ENCODE measurements at regions not wholly inside any gene's neighbourhood (a gene's known extent, or its start where the extent isn't known, plus 50 kb on each side); places are given as distances from the start of the nearest gene placed in this dataset.
A peak's percentile ranks its signal among the peaks of the same experiment; 100 is the strongest.

- Histone ChIP-seq H3K36me3 (no peaks in the 10 kb centered on the region), H3K27me3 (no peaks in the 10 kb centered on the region), H3K27ac (no peak overlapping the region), H3K4me3 (no peak overlapping the region), H3K9me3 (no peaks in the 10 kb centered on the region), H3K4me1 (no peaks in the 10 kb centered on the region)
- no peak for TF ChIP-seq CTCF (IDR thresholded peaks at IDR 0.05)
- no peak for TF ChIP-seq POLR2A (IDR thresholded peaks at IDR 0.05)
- no peak for DNase-seq
Observed at GRCh38 chr12:127885954-127886750, 380.8 kb upstream of the TMEM132C start.

- Histone ChIP-seq H3K4me1 (no peaks in the 10 kb centered on the region), H3K36me3 (no peaks in the 10 kb centered on the region), H3K4me3 (no peak overlapping the region), H3K27ac (no peak overlapping the region), H3K27me3 (no peaks in the 10 kb centered on the region), H3K9me3 (no peaks in the 10 kb centered on the region)
- no peak for DNase-seq
- TF ChIP-seq CTCF (IDR thresholded peaks at IDR 0.05) (no peak), POLR2A (IDR thresholded peaks at IDR 0.05) (no peak)
Observed at GRCh38 chr12:127886827-127887226, 380.1 kb upstream of the TMEM132C start.

GRCh38 chr12:127888943-127889719 is 377.8 kb upstream of the TMEM132C start:
- DNase-seq, result no peak
- Histone ChIP-seq H3K27ac (no peak overlapping the region), H3K9me3 (no peaks in the 10 kb centered on the region), H3K27me3 (no peaks in the 10 kb centered on the region), H3K4me3 (no peak overlapping the region), H3K36me3 (no peaks in the 10 kb centered on the region), H3K4me1 (no peaks in the 10 kb centered on the region)
- no peak for TF ChIP-seq POLR2A (IDR thresholded peaks at IDR 0.05)
- no peak for TF ChIP-seq CTCF (IDR thresholded peaks at IDR 0.05)

GRCh38 chr12:127893895-127894609 is 372.9 kb upstream of the TMEM132C start:
- TF ChIP-seq CTCF (IDR thresholded peaks at IDR 0.05) (peak in 4 of 6 experiments; percentile 13 to 49 (median 40)), POLR2A (IDR thresholded peaks at IDR 0.05) (no peak)
- no peak overlapping the region for H3K27ac ChIP-seq
- no peaks in the 10 kb centered on the region for H3K4me1 ChIP-seq
- H3K36me3 ChIP-seq, result no peaks in the 10 kb centered on the region
- DNase-seq, result no peak
- no peaks in the 10 kb centered on the region for H3K9me3 ChIP-seq
- no peak overlapping the region for H3K4me3 ChIP-seq
- no peaks in the 10 kb centered on the region for H3K27me3 ChIP-seq

GRCh38 chr12:127896661-127897060 is 370.3 kb upstream of the TMEM132C start:
- TF ChIP-seq CTCF (IDR thresholded peaks at IDR 0.05) (no peak), POLR2A (IDR thresholded peaks at IDR 0.05) (no peak)
- H3K9me3 ChIP-seq, result no peaks in the 10 kb centered on the region
- no peaks in the 10 kb centered on the region for H3K27me3 ChIP-seq
- H3K4me1 ChIP-seq, result no peaks in the 10 kb centered on the region
- DNase-seq, result no peak
- H3K36me3 ChIP-seq, result no peaks in the 10 kb centered on the region
- H3K4me3 ChIP-seq, result no peak overlapping the region
- no peak overlapping the region for H3K27ac ChIP-seq
